HUDEP-2 (cell line): ENCODE measurements at regions not wholly inside any gene's neighbourhood (a gene's known extent, or its start where the extent isn't known, plus 50 kb on each side); places are given as distances from the start of the nearest gene placed in this dataset.

Experiments used
- DNase-seq, 76 experiments: peaks; one replicate each; lab custom pipeline; 2025; ENCODE audit not compliant: unreplicated experiment in 76 of 76; lab: John Stamatoyannopoulos, UW

- DNase-seq, result no peak
Observed at GRCh38 chr6:150651808-150652470, 52.3 kb downstream of the PLEKHG1 start.

- DNase-seq, result no peak
Observed at GRCh38 chr6:150652848-150653613, 53.3 kb downstream of the PLEKHG1 start.

DNA sequence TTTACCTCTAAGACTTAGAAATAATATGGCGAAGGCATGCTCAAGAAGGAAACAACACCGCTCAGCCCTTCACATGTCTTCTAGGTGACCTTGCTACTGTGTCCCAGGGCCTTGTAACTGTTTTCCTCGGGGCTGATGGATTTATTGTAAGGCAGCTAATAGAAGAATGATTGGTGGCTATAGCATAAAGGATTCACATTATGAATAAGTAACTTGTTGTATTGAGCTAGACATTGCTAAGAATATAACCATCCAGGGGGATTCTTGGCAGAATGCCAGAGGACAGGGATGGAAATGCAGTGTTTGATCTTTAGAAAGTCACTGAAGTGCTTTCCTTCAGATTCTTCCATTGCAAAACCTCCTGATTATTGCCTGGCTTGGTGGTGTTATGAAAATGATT lies 54.9 kb downstream of the PLEKHG1 start:
- no peak for DNase-seq

GRCh38 chr6:150656156-150656555 lies 56.5 kb downstream of the PLEKHG1 start:
- DNase-seq, result no peak

- DNase-seq, result no peak
Observed at GRCh38 chr6:150658421-150658820, 58.7 kb downstream of the PLEKHG1 start.

DNA sequence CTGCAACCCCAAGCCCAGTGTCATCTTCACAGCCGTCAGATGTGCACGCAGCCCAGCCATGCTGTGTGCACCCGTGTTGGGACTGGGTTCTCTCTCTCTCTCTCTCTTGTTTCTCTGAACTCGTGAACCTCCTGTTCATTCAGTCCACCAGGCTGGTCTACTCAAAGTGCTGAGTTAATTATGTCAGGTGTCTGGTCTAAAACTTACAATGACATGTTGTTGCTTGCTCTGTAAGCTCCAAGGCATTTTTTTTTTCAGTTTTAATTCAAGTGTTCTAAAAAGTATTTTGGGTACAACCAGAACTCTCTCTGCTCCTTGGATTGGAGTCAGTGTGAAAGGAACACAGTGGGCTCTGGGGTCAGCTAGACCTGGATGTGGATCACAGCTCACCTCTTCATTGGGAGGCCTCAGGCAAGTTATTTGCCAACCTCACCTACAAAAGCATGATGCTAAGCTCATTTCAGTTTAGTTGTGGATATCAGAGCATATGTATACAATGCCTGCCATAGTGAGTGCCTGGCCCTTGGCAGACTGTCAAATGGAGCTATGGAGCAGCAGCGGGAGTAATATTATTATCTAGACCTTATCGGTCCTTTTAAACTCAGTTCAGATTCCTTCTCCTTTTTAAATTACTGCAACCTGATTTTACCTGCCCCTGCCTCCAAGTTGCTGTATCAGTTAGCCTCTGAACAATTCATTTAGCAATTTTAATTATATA lies 59.5 kb downstream of the PLEKHG1 start:
- no peak for DNase-seq

- no peak for DNase-seq
Observed at GRCh38 chr6:150661216-150662007, 61.7 kb downstream of the PLEKHG1 start.

GRCh38 chr6:150662814-150663213 lies 63.1 kb downstream of the PLEKHG1 start:
- DNase-seq, result no peak

DNA sequence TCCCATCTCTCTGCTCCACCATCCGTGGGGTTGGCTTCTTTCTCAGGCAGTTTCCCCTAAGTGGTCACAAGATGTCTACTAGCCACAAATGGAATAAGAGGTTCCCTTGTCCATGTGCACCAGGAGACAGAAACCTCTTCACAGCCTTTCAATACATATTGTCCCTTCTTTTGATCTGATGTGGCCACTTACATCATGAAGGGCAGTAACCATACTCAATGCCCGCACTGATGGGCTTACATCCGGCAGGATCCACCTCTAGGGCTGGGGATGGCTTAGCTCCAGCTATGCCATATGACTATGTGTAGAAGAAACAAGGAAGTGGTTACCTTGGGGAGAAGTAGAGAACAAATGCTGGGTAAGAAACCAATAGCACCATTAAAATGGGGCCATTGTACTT lies 64.4 kb downstream of the PLEKHG1 start:
- no peak for DNase-seq

- DNase-seq, result no peak
Observed at GRCh38 chr6:150666071-150666470, 66.4 kb downstream of the PLEKHG1 start.

- DNase-seq, result no peak
Observed at GRCh38 chr6:150667359-150667758, 67.7 kb downstream of the PLEKHG1 start.

GRCh38 chr6:150667977-150668716 lies 68.5 kb downstream of the PLEKHG1 start:
- DNase-seq, result no peak

DNA sequence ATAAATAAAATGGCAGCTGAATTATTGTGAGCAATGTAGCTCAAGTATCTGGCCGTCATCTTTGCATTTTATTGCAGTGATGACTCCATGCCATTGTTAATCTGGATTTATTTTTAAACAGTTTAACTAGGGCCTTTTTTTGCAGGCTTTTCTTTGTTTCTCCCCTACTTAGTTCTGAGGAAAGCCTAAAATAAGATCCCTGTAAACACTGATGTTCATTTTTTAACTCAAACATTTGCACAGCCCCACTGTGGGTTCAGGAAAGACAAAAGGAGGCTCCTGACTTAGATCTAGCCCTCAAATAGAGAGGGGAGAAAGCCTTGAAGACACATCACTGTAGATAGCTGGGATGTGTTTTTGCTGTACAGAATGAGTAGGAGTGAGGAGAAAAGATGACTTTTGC lies 69.2 kb downstream of the PLEKHG1 start:
- no peak for DNase-seq

- no peak for DNase-seq
Observed at GRCh38 chr6:150670311-150670710, 70.6 kb downstream of the PLEKHG1 start.

- DNase-seq, result no peak
Observed at GRCh38 chr6:150672800-150673199, 73.1 kb downstream of the PLEKHG1 start.

- DNase-seq, result no peak
Observed at GRCh38 chr6:150673720-150674346, 74.1 kb downstream of the PLEKHG1 start.

GRCh38 chr6:150676344-150676743 lies 76.7 kb downstream of the PLEKHG1 start:
- no peak for DNase-seq

GRCh38 chr6:150676772-150677171 lies 77.1 kb downstream of the PLEKHG1 start:
- no peak for DNase-seq

- DNase-seq, result no peak
Observed at GRCh38 chr6:150680510-150680909, 80.8 kb downstream of the PLEKHG1 start.
